ENCODE measurements at regions not wholly inside any gene's neighbourhood (a gene's known extent, or its start where the extent isn't known, plus 50 kb on each side); places are given as distances from the start of the nearest gene placed in this dataset.

GRCh38 chr5:145574889-145575573 lies 260.1 kb downstream of the PRELID2 start:
- no peak for TF ChIP-seq CTCF (IDR thresholded peaks at IDR 0.05)
- intact Hi-C loops (cut with DNase I, micrococcal nuclease) = no loop called here
- no peaks in the 10 kb centered on the region for H3K4me1 ChIP-seq (ENCODE audit: low read depth)
- no peak overlapping the region for H3K4me3 ChIP-seq
- peaks cover 12% of the 10 kb centered on the region for H3K9me3 ChIP-seq
- H3K36me3 ChIP-seq (ENCODE audit: low read depth) = no peaks in the 10 kb centered on the region
- no peak for ATAC-seq
- DNase-seq = no peak

- TF ChIP-seq CTCF (IDR thresholded peaks at IDR 0.05) = no peak
- ATAC-seq = no peak
Observed at GRCh38 chr5:145568581-145568980, 266.6 kb downstream of the PRELID2 start.

GRCh38 chr5:145562931-145563330 lies 272.2 kb downstream of the PRELID2 start:
- H3K4me1 ChIP-seq (ENCODE audit: low read depth) = no peaks in the 10 kb centered on the region
- intact Hi-C loops (cut with DNase I, micrococcal nuclease) = no loop called here
- ATAC-seq (no peak), DNase-seq (no peak)
- H3K4me3 ChIP-seq = no peak overlapping the region
- no peaks in the 10 kb centered on the region for H3K36me3 ChIP-seq (ENCODE audit: low read depth)
- H3K9me3 ChIP-seq = no peaks in the 10 kb centered on the region
- no peak for TF ChIP-seq CTCF (IDR thresholded peaks at IDR 0.05)

More at GRCh38 chr5:145568581-145568980, 266.6 kb downstream of the PRELID2 start:
- Histone ChIP-seq H3K36me3 (ENCODE audit: low read depth) (no peaks in the 10 kb centered on the region), H3K4me1 (ENCODE audit: low read depth) (no peaks in the 10 kb centered on the region), H3K4me3 (no peak overlapping the region), H3K9me3 (no peaks in the 10 kb centered on the region)
- intact Hi-C loops (cut with DNase I, micrococcal nuclease) = no loop called here
- DNase-seq = no peak

- no peak for DNase-seq
- intact Hi-C loops (cut with DNase I, micrococcal nuclease) = no loop called here
- Histone ChIP-seq H3K9me3 (no peaks in the 10 kb centered on the region), H3K4me1 (ENCODE audit: low read depth) (no peaks in the 10 kb centered on the region), H3K36me3 (ENCODE audit: low read depth) (no peaks in the 10 kb centered on the region), H3K4me3 (no peak overlapping the region)
- no peak for TF ChIP-seq CTCF (IDR thresholded peaks at IDR 0.05)
- no peak for ATAC-seq
Observed at GRCh38 chr5:145558288-145558687, 276.9 kb downstream of the PRELID2 start.

GRCh38 chr5:145557345-145557744 lies 277.8 kb downstream of the PRELID2 start:
- intact Hi-C loops (cut with DNase I, micrococcal nuclease) = no loop called here
- Histone ChIP-seq H3K9me3 (no peaks in the 10 kb centered on the region), H3K4me1 (ENCODE audit: low read depth) (no peaks in the 10 kb centered on the region), H3K4me3 (no peak overlapping the region), H3K36me3 (ENCODE audit: low read depth) (no peaks in the 10 kb centered on the region)
- no peak for TF ChIP-seq CTCF (IDR thresholded peaks at IDR 0.05)
- ATAC-seq (no peak), DNase-seq (no peak)

- ATAC-seq = no peak
- H3K9me3 ChIP-seq = no peaks in the 10 kb centered on the region
- no peaks in the 10 kb centered on the region for H3K4me1 ChIP-seq (ENCODE audit: low read depth)
- H3K36me3 ChIP-seq (ENCODE audit: low read depth) = no peaks in the 10 kb centered on the region
- intact Hi-C loops (cut with DNase I, micrococcal nuclease) = no loop called here
- DNase-seq = no peak
- TF ChIP-seq CTCF (IDR thresholded peaks at IDR 0.05) = no peak
- H3K4me3 ChIP-seq = no peak overlapping the region
Observed at GRCh38 chr5:145554399-145554798, 280.7 kb downstream of the PRELID2 start.
